ENCODE measurements at regions not wholly inside any gene's neighbourhood (a gene's known extent, or its start where the extent isn't known, plus 50 kb on each side); places are given as distances from the start of the nearest gene placed in this dataset.
"Not testable (repeated sequence)": the region's sequence is repeated elsewhere in the genome, so short reads cannot be mapped to it uniquely, and the experiment has no call there.

DNA sequence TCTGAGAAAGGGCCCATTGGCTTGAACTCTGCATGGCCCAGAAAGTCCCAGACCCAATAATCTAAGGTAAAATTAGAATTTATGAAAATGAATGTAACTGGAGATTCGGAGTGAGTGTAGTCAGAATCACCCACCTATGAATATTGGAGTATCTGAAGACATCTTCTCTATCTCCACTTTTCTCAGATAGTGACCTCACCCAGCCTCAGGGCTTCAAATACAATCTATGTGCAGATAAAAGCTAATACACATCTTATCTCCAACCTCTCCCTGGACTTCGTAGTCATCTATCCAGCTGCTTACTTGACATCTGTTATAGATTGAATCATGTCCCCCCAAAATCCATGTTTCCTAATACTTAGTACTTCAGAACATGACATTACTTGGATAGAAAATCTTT, 263.2 kb downstream of the RAD51AP2 start:
- no peak for DNase-seq (ENCODE audit: low read depth in 3 of 3)

DNA sequence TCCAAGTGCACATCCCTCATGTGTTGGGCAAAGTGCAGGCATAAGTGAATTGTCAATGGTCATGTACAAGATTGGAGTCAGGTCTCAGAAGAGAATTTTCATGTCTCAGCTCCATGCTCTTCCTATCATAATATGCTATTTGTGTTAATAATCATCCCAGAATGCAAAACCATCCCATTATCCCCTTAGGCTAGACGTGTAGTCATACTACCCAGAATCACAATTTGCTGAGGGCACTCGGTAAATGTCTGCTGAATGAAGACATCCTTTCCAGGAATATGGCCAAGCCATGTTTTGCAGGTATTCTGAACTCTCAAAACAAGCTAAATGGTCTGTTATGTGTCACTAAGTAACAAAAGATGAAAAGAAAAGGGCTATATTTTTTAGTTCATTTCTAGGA, 263.8 kb downstream of the RAD51AP2 start:
- DNase-seq (ENCODE audit: low read depth in 3 of 3), result no peak

DNA sequence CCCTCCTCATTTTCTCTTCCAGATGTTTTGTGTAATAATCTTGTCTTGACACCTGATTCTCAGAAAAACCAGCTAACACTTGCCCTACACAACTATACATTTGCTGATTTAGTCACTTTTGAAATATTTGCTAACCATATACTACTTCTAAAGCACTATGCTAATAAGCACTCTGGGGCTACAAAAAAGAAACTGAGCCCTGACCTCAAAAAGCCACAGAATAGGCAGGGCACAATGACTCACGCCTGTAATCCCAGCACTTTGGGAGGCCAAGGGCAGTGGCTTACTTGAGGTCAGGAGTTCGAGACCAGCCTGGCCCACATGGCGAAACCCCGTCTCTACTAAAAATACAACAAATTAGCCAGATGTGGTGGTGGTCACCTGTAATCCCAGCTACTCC, 266.0 kb downstream of the RAD51AP2 start:
- DNase-seq (ENCODE audit: low read depth in 3 of 3), result no peak

DNA sequence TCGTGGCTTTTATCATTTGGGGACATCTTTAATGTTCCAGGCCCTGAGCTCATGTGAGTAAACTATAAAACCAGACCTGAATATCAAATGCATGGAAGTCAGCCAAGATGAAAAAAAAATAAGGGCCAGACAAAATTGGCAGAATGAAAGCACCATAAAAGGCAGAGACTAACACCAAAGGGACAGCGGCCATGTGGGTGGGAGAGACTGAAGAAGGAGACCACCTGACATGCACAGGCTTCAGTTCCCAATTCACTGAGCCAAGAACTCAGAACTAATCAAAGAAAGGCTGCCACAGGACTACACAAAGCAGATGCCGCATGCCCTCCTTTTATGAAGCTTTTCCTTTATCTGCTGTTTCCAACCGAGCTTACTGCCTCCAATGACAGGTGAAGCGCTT, 267.1 kb downstream of the RAD51AP2 start:
- DNase-seq (ENCODE audit: low read depth in 3 of 3), result no peak

DNA sequence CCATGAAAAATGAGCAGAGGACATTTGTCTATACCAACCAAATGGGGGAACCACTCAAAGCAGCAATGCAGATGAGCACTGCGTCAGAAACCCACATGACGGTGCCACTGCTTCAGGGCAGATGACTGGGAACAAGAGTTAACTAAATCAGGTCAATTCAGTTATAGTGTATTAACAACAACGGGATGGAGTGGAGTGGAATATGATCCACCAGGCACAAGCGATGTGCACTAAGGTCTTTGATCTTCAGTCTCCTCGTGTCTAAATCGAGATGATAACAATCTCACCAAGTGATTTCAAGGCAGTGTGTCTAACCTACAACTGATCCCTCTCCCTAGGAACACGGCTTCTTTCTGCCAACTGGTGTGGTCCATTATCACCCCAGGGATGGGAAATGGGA, 269.0 kb downstream of the RAD51AP2 start:
- DNase-seq (ENCODE audit: low read depth in 3 of 3), result no peak

DNA sequence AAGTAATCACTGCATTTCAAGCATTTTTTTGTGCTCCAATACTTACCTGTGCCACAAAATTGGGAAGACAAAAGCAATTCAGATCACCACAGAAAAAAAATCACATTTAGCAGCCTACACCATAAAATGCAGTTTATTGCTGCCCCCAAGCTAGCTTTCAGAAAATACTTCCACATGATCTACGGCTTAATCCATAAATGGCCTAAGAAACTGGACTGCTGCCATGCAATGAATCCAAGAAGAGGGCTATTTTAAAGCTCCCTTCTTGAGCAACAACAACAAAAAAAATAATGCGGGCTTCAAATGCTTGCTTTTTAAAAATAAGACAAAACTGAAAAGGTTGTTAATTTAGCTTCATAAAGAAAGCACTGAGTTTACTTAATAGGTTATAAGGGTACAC, 272.3 kb downstream of the RAD51AP2 start:
- DNase-seq (ENCODE audit: low read depth in 3 of 3), result no peak

DNA sequence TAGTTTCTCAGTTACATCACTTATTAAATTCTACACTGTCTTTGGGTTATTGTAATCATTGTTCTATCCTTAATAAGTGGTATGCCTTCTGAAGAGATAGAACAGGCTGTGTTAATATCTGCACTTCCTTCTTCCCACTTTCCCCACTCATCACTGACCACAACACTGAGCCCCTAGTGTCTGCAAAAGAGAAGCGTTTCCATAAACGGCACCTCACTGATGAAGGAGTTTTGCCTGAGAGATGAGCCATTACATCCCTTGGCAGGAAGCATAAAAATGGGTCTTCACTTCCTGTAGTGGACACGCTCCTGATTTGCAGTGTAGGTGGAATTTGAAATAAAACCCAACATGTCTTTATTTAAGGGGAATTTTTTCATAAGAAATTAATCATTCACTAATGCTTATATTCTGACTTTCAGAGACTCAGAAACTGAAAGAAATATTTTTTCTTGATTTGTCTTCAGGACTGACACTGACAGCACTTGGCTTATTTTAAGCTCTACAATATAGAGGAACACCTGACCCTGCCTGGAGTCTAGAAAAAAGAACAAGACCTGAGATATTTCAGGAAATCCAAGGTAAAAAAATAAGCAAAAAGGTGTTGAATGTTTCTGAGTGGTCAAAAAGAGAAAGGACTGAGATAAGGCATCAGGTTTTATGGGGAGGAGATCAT, 275.3 kb downstream of the RAD51AP2 start:
- DNase-seq (ENCODE audit: low read depth in 3 of 3), result no peak

DNA sequence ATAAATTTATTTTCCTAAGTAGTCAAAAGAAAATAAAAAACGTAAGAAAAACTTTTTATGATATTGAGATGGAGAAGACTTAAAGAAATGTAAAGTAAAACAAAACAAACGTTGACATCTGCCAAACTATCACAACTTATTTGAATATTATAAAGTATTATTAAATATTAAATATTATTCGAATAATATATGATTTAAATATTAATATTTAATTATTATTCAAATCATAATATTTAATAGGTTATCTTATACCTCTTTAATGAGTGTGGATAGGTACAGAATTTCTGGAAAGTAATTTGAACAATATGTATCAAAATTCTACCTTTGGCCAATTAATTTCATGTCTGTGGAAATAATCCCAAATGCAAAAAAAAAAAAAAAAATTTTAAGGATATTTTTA, 278.7 kb downstream of the RAD51AP2 start:
- DNase-seq (ENCODE audit: low read depth in 3 of 3), result no peak

DNA sequence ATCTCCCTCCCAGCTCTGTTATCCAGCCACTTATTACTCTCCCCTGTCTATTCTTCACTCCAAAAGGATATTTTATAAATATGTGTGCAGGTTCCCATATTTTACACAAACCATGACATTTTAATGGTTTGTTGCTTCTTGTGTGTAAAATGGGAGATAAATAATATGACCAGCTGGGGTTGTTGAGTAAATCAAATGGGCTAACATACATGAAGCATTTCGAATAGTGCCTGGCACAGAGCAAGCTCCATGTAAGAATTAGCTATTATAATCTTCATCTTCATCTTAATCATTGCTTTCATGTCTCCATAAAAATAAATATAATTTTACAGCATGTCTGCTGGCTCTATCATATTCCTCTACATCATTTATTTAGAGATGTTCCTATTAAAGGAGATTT, 283.1 kb downstream of the RAD51AP2 start:
- DNase-seq (ENCODE audit: low read depth in 3 of 3), result no peak

DNA sequence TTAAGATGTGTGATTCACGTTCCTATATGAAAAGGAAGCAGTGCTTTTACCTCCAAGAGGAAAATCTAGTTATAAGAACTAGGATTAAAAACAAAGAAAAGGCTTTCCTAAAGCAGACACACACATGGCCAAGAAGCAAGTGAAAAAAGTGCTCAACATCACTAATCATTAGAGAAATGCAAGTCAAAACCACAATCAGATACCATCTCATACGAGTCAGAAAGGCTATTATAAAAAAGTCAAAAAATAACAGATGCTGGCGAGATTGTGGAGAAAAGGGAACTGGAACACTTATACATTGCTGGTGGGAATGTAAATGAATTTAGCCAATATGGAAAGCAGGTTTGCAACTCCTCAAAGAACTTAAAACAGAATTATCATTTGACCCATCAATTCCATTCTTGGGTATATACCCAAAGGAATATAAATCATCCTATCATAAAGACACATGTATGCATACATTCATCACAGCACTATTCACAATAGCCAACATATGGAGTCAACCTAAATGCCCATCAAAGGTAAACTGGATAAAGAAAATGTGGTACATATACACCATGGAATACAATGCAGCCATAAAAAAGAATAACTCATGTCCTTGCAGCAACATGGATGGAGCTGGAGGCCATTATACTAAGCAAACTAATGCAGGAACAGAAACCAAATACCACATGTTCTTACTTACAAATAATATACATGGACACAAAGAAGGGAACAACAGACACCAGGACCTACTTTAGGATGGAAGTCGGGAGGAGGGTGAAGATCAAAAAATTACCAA, 285.3 kb downstream of the RAD51AP2 start:
- DNase-seq (ENCODE audit: low read depth in 3 of 3), result no peak

DNA sequence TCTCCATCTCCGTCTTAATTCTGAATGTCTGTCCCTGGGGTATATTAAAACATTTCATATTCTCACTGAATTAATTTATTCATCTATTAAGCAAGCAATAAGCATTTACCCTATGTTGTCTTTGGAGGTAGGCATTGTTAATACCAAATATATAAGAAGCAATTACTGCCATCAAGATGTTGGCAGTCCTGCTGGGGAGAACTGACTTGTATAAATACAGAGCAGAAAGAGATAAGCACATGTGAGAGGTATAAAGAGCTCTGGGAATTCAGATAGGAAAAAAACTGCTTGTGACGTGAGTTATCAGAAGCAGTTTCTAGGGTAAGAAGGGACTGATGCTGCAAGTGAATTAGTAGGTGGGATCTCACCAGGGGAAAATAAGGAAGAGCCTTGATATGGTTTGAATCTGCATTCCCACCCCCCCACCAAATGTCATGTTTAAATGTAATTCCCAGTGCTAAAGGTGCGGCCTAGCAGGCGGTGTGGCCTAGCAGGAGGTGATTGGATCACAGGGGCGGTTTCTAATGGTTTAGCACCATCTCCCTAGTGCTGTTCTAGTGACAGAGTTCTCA, 286.8 kb downstream of the RAD51AP2 start:
- no peak for DNase-seq (ENCODE audit: low read depth in 3 of 3)

DNA sequence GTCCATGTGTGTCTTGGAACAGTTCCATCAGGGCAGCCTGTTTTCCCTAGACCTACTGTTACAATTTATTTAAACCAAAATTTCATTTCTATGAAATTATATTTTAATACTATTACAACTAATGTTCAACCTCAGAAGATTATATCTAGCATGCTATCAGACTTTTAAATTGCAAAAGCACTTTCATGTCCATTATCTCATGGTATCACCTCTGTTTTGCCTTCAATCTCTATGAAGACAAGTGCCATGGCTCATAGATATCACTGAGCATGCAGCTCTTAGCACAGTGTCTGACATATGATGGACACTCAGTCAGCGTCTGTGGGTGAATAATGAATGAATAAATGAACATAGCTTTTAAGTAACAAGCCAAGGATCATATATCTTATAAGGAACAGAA, 288.8 kb downstream of the RAD51AP2 start:
- no peak for DNase-seq (ENCODE audit: low read depth in 3 of 3)

DNA sequence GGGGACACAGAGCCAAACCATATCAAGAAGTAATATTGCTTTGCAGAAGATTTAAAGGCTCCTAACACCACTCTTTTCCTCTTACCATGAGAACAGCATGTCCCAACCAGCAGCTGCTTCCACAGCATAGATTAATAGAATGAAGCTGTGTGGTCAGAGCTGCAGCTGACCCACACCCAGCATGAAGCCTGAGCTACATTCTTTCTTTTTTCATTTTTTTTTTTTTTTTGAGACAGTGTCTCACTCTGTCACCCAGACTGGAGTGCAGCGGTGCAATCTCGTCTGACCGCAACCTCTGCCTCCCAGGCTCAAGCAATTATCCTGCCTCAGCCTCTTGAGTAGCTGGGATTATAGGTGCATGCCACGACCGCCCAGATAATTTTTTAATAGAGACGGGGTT, 289.8 kb downstream of the RAD51AP2 start:
- DNase-seq (ENCODE audit: low read depth in 3 of 3), result no peak

DNA sequence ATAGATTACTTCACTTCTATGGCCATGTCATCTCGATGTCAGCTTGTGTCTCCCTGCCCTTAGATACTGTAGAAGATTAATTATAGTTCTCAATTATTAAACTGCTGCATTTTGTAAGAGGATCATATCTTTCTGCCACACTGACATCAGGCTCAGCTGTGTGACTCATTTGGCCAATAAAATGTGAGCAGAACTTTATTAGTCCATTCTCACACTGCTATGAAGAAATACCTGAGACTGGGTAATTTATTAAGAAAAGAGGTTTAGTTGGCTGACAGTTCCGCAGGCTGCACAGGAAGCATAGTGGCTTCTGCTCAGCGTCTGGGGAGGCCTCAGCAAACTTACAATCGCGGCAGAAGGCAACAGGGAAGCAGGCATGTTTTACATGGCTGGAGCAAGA, 290.4 kb downstream of the RAD51AP2 start:
- DNase-seq (ENCODE audit: low read depth in 3 of 3), result no peak

DNA sequence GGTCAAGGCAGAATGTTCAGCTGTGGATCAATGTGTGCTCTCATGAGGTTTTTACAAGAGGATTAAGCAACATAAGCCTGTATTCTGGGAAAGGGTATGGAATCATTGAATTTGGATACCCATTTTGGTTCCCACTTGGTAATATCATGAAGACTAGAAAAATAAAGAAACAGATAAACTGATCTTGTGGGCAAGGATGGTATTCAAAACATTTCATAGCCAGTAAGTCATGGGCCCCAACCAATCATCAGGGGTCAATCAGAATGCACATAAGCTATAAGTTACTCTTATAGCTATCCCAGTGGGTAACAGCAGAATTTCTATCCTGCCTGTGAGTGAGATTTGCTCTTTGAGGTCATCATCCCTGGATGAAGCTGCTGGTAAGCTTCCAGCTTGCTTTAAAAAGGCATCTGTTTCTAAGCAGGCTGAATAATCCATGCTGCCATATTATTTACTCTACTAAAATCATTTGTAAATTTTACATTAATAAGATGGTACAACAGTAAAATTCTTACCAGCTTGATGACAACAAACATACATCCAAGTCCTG, 291.2 kb downstream of the RAD51AP2 start:
- DNase-seq (ENCODE audit: low read depth in 3 of 3), result no peak

DNA sequence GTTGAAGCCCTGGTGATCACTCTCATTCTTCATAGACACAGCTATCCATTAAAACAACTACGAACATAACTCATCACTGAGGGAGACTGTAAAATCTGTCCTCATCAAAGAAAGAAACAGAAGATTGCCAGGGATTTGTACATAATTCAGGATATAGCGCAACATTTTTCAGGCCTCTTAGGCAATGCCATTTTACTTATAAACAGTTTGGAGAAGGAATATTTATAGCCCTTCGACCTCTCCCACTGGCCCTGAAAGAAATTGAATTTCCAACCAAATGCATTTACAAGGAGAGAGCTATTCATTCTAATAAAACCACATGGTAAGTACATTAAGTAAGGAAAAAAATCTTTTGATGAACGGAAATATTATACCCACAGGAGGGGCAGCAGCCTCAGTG, 295.0 kb downstream of the RAD51AP2 start:
- DNase-seq (ENCODE audit: low read depth in 3 of 3), result no peak

DNA sequence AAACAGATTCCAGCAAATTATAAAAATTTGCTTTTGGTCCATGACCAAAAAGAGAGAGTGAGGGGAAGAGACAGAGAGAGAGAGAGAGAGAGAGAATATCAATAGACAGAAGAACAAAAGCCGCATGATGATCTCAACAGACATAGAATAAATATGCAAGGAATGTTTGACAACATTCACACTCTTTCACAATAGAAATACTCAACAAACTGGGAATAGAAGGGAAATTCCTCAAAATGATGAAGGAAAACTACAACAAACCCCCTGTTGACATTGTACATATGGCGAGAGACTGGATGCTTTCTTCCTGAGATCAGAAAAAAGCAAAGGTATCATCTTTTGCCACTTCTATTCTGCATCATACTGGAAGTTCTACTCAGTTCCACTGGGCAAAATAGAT, 309.7 kb downstream of the RAD51AP2 start:
- DNase-seq (ENCODE audit: low read depth in 3 of 3), result no peak

DNA sequence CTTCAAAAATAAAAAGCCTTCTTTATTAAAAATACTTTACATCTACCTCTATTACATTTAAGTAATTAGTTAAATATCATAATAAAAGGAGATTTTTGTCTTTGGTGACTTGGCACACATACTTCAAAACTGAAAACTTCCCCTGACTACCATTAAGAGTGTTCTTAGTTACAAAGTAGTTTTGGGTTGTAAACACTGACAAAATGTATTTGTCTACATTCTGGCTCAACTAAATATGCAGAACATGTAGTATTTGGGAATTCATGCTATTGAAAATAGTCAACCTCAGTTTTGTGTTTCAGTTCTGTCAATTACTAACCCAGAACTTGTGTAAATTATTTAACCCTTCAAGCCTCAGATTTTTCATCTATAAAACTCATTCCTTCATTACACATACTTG, 311.5 kb downstream of the RAD51AP2 start:
- no peak for DNase-seq (ENCODE audit: low read depth in 3 of 3)

DNA sequence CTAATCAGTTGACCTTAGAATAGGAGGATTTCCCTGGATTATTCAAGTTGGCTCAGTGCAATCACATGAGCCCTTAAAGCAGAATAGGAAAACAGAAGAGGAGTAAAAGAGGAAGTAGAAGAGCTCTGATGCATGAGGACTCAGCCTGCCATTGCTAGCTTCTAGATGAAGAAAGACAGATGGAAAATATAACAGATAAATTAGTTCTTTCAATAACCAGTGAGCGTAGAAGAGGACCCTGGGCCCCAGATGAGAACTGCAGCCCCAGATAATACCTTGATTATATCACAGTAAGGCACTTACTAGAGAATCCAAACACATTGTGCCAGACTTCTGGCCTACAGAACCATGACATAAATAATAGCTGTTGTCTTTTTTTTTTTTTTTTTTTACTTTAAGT, 314.0 kb downstream of the RAD51AP2 start:
- DNase-seq (ENCODE audit: low read depth in 3 of 3), result not testable (repeated sequence)

DNA sequence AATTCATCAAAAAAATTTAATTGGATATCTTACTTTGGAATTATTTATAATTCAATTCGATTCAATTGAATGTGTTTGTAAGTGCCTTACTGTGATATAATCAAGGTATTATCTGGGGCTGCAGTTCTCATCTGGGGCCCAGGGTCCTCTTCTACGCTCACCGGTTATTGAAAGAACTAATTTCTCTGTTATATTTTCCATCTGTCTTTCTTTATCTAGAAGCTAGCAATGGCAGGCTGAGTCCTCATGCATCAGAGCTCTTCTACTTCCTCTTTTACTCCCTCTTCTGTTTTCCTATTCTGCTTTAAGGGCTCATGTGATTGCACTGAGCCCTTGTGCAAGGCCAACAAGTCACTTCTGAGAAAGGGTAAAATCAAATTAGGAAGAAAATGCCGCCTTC, 315.6 kb downstream of the RAD51AP2 start:
- not testable (repeated sequence) for DNase-seq (ENCODE audit: low read depth in 3 of 3)

DNA sequence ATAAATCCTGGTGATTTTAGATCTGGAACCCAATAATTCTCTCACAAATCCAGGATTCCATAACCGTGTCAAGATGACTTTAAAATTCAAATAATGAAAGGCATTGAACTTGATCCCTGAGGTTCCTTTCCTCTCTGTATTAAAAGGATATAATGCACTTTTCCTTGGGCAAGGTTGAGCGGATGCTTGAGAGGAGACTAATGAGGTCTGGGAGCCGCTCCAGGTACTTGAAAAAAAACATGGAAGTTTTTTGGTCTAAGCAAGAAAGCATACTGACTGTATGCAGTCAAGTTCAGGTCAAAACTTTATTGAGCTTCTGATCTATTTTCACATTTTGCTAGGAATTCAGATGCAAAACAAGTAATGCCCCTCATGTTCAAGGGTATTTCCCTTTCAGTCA, 318.5 kb downstream of the RAD51AP2 start:
- no peak for DNase-seq (ENCODE audit: low read depth in 3 of 3)

DNA sequence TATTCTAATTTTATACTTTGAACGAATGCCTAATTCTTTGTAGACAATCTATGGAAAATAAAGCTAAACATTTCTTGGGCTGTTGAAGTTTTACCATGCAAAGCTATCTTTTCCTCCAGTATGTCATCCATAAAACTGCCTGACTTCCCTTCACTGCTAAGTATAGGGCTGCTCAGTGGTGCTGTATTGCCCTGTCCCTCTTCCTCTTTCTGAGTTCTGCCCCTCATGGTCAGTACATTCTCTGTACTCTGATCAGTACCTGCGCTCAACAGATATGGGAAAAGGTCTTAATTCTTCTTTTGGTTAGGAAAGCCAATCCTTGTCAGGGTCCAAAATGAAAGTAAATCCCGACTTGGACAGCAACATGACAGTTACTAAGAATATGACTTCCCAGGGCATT, 321.9 kb downstream of the RAD51AP2 start:
- DNase-seq (ENCODE audit: low read depth in 3 of 3), result no peak

DNA sequence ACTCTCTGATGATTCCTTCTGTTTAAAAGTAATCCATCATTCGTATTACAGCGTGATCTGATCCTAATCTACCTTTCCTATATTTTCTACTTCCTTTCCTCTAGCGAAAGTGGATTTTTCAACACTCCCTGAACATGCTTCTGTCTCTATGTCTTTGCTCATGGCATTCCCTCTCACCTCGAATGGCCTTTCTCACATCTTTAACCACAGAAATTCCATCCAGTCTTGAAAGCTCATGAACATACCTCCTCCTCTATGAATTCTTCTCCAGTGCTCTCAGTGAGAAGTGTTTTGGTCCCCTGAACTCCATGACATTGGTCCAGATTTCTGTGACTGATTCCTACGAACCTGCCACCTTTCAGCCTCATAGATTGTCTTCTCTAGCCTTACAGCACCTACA, 323.2 kb downstream of the RAD51AP2 start:
- DNase-seq (ENCODE audit: low read depth in 3 of 3), result no peak
